Neural cell (in vitro differentiated cells): ENCODE measurements at regions not wholly inside any gene's neighbourhood (a gene's known extent, or its start where the extent isn't known, plus 50 kb on each side); places are given as distances from the start of the nearest gene placed in this dataset.
"Not testable (repeated sequence)": the region's sequence is repeated elsewhere in the genome, so short reads cannot be mapped to it uniquely, and the experiment has no call there.

ENCODE experiments used
- H2AFZ ChIP-seq: fragments of 200-600, 300-800 bp; sonication (generic), shearing (Covaris generic); 2 replicates; pipeline ENCODE4 v1.6.0; 2014; ENCODE audit warnings: low read depth, mild to moderate bottlenecking, antibody characterized with exemption, low read length, moderate library complexity
- H3F3A ChIP-seq: fragments of 200-600 bp; shearing (Covaris generic); 2 replicates; pipeline ENCODE4 v1.6.1; 2016; ENCODE audit warnings: mild to moderate bottlenecking, moderate library complexity, mixed read lengths, antibody characterized with exemption, low read length; ENCODE audit not compliant: insufficient read depth, poor library complexity, severe bottlenecking
- H3K27ac ChIP-seq: fragments of 200-600, 300-800 bp; sonication (generic), shearing (Covaris generic); 2 replicates; pipeline ENCODE4 v1.5.1; 2014; ENCODE audit warnings: mild to moderate bottlenecking, low read length, moderate library complexity
- H3K27me3 ChIP-seq: fragments of 300-800, 200-600 bp; sonication (generic), shearing (Covaris generic); 2 replicates; pipeline ENCODE4 v1.6.0; 2014; ENCODE audit warnings: mild to moderate bottlenecking, low read depth, low read length, moderate library complexity; ENCODE audit not compliant: insufficient read depth
- H3K36me3 ChIP-seq: fragments of 300-800, 200-600 bp; sonication (generic), shearing (Covaris generic); 2 replicates; pipeline ENCODE4 v1.5.1; 2014; ENCODE audit warnings: mild to moderate bottlenecking, antibody characterized with exemption, low read length, moderate library complexity; ENCODE audit not compliant: insufficient read depth
- H3K4me2 ChIP-seq: fragments of 300-800, 200-600 bp; sonication (generic), shearing (Covaris generic); 2 replicates; pipeline ENCODE4 v1.6.0; 2014; ENCODE audit warnings: mild to moderate bottlenecking, low read length
- H3K4me3 ChIP-seq: fragments of 300-800, 200-600 bp; sonication (generic), shearing (Covaris generic); 2 replicates; pipeline ENCODE4 v1.5.1; 2014; ENCODE audit warnings: mild to moderate bottlenecking, low read length, moderate library complexity
- H3K79me2 ChIP-seq: fragments of 200-600 bp; shearing (Covaris generic); replicated peaks from 2 replicates; pipeline ENCODE4 v1.6.0; 2014; ENCODE audit warnings: mild to moderate bottlenecking, low read length, moderate library complexity; ENCODE audit not compliant: insufficient read depth
- H3K9ac ChIP-seq: fragments of 300-800, 200-600 bp; sonication (generic), shearing (Covaris generic); 2 replicates; pipeline ENCODE4 v1.6.1; 2016; ENCODE audit warnings: mild to moderate bottlenecking, low read length, mixed read lengths
- H3K9me2 ChIP-seq: fragments of 200-600 bp; shearing (Covaris generic); 2 replicates; pipeline ENCODE4 v1.6.1; 2016; ENCODE audit warnings: mild to moderate bottlenecking, low read length, mixed read lengths; ENCODE audit not compliant: insufficient read depth
- H3K9me3 ChIP-seq: fragments of 200-600, 300-800 bp; sonication (generic), shearing (Covaris generic); 2 replicates; pipeline ENCODE4 v1.6.1; 2016; ENCODE audit warnings: mild to moderate bottlenecking, mixed run types, low read length, moderate library complexity, mixed read lengths
- H4K20me1 ChIP-seq: fragments of 200-600 bp; shearing (Covaris generic); 2 replicates; pipeline ENCODE4 v1.6.1; 2016; ENCODE audit warnings: mild to moderate bottlenecking, mixed run types; ENCODE audit not compliant: insufficient read depth
- EP300 ChIP-seq: fragments of 450-650 bp; conservative IDR thresholded peaks from 2 replicates; pipeline ENCODE4 v1.6.1; 2014; ENCODE audit warnings: antibody characterized with exemption, mild to moderate bottlenecking, moderate library complexity; ENCODE audit not compliant: poor library complexity, severe bottlenecking
- EZH2 ChIP-seq: fragments of 200-600, 300-800 bp; shearing (Covaris generic), sonication (generic); IDR thresholded peaks from 2 replicates; pipeline ENCODE4 v1.6.1; 2014; ENCODE audit warnings: antibody characterized with exemption, low read length, borderline replicate concordance, mild to moderate bottlenecking; ENCODE audit not compliant: insufficient read depth, poor library complexity, severe bottlenecking
- MXI1 ChIP-seq: fragments of 450-650 bp; conservative IDR thresholded peaks from 2 replicates; pipeline ENCODE4 v1.6.1; 2014; ENCODE audit warnings: antibody characterized with exemption, mild to moderate bottlenecking; ENCODE audit not compliant: poor library complexity, severe bottlenecking
- POLR2AphosphoS5 ChIP-seq: IDR thresholded peaks from 2 replicates; pipeline ENCODE4 v1.6.1; 2012
- RAD21 ChIP-seq: fragments of 450-650 bp; conservative IDR thresholded peaks from 2 replicates; pipeline ENCODE4 v1.6.1; 2014; ENCODE audit warnings: antibody characterized with exemption, mild to moderate bottlenecking, moderate library complexity
- SMC3 ChIP-seq: fragments of 450-650 bp; conservative IDR thresholded peaks from 2 replicates; pipeline ENCODE4 v1.6.1; 2014; ENCODE audit warnings: antibody characterized with exemption, mild to moderate bottlenecking, moderate library complexity; ENCODE audit not compliant: poor library complexity
- TAF1 ChIP-seq: IDR thresholded peaks from 2 replicates; pipeline ENCODE4 v1.6.1; 2012; ENCODE audit warnings: low read depth
- TF ChIP-seq, protein P1 (sequence below): IDR thresholded peaks from 2 replicates; pipeline ENCODE4 v1.6.1; 2012; ENCODE audit warnings: borderline replicate concordance
- TF ChIP-seq, protein P2 (sequence below): fragments of 450-650 bp; IDR thresholded peaks from 2 replicates; pipeline ENCODE4 v1.5.1; 2014; ENCODE audit warnings: antibody characterized with exemption, mild to moderate bottlenecking, moderate library complexity; ENCODE audit not compliant: poor library complexity, severe bottlenecking

DNA sequence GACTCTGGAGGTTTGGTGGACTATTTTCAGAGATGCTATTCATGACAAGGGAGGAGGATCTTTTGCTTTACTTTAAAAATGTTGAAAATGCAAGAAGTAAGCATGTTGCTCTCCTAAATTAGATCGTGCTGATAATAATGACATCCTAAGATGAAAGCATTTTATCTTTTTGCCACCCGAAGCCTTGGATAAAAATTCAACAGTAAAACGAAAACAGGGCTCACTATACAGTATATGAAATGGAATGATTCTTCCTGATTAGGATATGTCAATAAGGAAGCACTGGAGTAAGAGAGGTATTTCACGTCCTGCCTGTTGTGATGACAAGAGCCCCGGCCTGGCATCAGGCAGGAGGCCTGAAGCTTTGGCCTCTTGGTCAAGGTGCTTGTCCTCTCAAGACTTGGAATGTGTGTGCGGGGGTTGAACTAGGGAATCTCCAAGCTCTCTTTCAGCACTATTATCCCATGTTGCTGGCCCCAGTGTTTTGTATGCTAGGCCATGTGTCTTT, 306.0 kb downstream of the MTX2 start:
- Histone ChIP-seq H3K36me3 (no peaks in the 10 kb centered on the region), H2AFZ (peak overlapping the region; percentile 11), H3K27me3 (no peaks in the 10 kb centered on the region), H3K4me3 (peak overlapping the region; percentile 25), H3K9me3 (no peaks in the 10 kb centered on the region), H3K27ac (peak overlapping the region; percentile 89), H4K20me1 (no peaks in the 10 kb centered on the region), H3F3A (no peaks in the 10 kb centered on the region), H3K4me2 (peak overlapping the region; percentile 18), H3K79me2 (no peaks in the 10 kb centered on the region), H3K9me2 (no peaks in the 10 kb centered on the region), H3K9ac (peak overlapping the region; percentile 40)
- TF ChIP-seq RAD21 (no peak), MXI1 (no peak), TAF1 (no peak), EZH2 (no peak), EP300 (no peak), POLR2AphosphoS5 (no peak), SMC3 (no peak)
- TF ChIP-seq, protein P1, sequence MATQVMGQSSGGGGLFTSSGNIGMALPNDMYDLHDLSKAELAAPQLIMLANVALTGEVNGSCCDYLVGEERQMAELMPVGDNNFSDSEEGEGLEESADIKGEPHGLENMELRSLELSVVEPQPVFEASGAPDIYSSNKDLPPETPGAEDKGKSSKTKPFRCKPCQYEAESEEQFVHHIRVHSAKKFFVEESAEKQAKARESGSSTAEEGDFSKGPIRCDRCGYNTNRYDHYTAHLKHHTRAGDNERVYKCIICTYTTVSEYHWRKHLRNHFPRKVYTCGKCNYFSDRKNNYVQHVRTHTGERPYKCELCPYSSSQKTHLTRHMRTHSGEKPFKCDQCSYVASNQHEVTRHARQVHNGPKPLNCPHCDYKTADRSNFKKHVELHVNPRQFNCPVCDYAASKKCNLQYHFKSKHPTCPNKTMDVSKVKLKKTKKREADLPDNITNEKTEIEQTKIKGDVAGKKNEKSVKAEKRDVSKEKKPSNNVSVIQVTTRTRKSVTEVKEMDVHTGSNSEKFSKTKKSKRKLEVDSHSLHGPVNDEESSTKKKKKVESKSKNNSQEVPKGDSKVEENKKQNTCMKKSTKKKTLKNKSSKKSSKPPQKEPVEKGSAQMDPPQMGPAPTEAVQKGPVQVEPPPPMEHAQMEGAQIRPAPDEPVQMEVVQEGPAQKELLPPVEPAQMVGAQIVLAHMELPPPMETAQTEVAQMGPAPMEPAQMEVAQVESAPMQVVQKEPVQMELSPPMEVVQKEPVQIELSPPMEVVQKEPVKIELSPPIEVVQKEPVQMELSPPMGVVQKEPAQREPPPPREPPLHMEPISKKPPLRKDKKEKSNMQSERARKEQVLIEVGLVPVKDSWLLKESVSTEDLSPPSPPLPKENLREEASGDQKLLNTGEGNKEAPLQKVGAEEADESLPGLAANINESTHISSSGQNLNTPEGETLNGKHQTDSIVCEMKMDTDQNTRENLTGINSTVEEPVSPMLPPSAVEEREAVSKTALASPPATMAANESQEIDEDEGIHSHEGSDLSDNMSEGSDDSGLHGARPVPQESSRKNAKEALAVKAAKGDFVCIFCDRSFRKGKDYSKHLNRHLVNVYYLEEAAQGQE: no peak
- TF ChIP-seq, protein P2, sequence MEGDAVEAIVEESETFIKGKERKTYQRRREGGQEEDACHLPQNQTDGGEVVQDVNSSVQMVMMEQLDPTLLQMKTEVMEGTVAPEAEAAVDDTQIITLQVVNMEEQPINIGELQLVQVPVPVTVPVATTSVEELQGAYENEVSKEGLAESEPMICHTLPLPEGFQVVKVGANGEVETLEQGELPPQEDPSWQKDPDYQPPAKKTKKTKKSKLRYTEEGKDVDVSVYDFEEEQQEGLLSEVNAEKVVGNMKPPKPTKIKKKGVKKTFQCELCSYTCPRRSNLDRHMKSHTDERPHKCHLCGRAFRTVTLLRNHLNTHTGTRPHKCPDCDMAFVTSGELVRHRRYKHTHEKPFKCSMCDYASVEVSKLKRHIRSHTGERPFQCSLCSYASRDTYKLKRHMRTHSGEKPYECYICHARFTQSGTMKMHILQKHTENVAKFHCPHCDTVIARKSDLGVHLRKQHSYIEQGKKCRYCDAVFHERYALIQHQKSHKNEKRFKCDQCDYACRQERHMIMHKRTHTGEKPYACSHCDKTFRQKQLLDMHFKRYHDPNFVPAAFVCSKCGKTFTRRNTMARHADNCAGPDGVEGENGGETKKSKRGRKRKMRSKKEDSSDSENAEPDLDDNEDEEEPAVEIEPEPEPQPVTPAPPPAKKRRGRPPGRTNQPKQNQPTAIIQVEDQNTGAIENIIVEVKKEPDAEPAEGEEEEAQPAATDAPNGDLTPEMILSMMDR: no peak

GRCh38 chr2:176577054-176577453, 307.8 kb downstream of the MTX2 start:
- no peaks in the 10 kb centered on the region for H3K9me2 ChIP-seq
- H3F3A ChIP-seq: no peaks in the 10 kb centered on the region
- no peaks in the 10 kb centered on the region for H3K36me3 ChIP-seq
- no peak overlapping the region for H3K9ac ChIP-seq
- no peaks in the 10 kb centered on the region for H3K79me2 ChIP-seq
- TF ChIP-seq EP300: no peak
- TF ChIP-seq, protein P2: no peak
- no peak for TF ChIP-seq SMC3
- TF ChIP-seq EZH2: no peak
- TF ChIP-seq TAF1: no peak
- no peak for TF ChIP-seq RAD21
- TF ChIP-seq POLR2AphosphoS5: no peak
- TF ChIP-seq, protein P1: no peak
- no peak for TF ChIP-seq MXI1
- H3K27ac ChIP-seq: peak overlapping the region; percentile 89
- no peaks in the 10 kb centered on the region for H3K27me3 ChIP-seq
- H3K9me3 ChIP-seq: no peaks in the 10 kb centered on the region
- no peak overlapping the region for H3K4me3 ChIP-seq
- H2AFZ ChIP-seq: no peak overlapping the region
- no peak overlapping the region for H3K4me2 ChIP-seq
- no peaks in the 10 kb centered on the region for H4K20me1 ChIP-seq

DNA sequence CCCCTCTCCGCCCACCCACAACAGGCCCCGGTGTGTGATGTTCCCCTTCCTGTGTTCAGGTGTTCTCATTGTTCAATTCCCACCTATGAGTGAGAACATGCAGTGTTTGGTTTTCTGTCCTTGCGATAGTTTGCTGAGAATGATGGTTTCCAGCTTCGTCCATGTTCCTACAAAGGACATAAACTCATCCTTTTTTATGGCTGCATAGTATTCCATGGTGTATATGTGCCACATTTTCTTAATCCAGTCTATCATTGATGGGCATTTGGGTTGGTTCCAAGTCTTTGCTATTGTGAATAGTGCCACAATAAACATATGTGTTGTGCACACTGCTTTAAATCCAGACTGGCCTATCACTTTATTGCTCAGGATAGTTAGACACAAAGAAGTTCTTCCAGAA, 309.1 kb downstream of the MTX2 start:
- not testable (repeated sequence) for H3F3A ChIP-seq, H3K27ac ChIP-seq, H3K79me2 ChIP-seq, H4K20me1 ChIP-seq, H3K4me3 ChIP-seq, H3K27me3 ChIP-seq, H2AFZ ChIP-seq, H3K36me3 ChIP-seq, H3K9ac ChIP-seq, H3K4me2 ChIP-seq, H3K9me3 ChIP-seq, H3K9me2 ChIP-seq
